DOHH2 (cell line): ENCODE measurements at regions not wholly inside any gene's neighbourhood (a gene's known extent, or its start where the extent isn't known, plus 50 kb on each side); places are given as distances from the start of the nearest gene placed in this dataset.

Source experiments
- H3F3A ChIP-seq: fragments of 200-600 bp; sonication (generic), shearing (Covaris generic); 2 replicates; pipeline ENCODE4 v1.6.0; 2016; ENCODE audit warnings: antibody characterized with exemption, mild to moderate bottlenecking; ENCODE audit not compliant: control insufficient read depth, insufficient read depth
- H3K27ac ChIP-seq: fragments of 200-600 bp; sonication (generic); 2 replicates; pipeline ENCODE4 v1.5.1; 2014; ENCODE audit warnings: low read depth, mild to moderate bottlenecking, low read length, moderate library complexity
- H3K27me3 ChIP-seq: fragments of 200-600 bp; sonication (generic); 2 replicates; pipeline ENCODE4 v1.6.1; 2014; ENCODE audit warnings: mild to moderate bottlenecking, low read length, mixed read lengths; ENCODE audit not compliant: control insufficient read depth
- H3K36me3 ChIP-seq: fragments of 200-600 bp; sonication (generic); 2 replicates; pipeline ENCODE4 v1.6.1; 2014; ENCODE audit warnings: mild to moderate bottlenecking, low read length, moderate library complexity, mixed read lengths; ENCODE audit not compliant: control insufficient read depth
- H3K4me1 ChIP-seq: fragments of 200-600 bp; sonication (generic); 2 replicates; pipeline ENCODE4 v1.6.1; 2014; ENCODE audit warnings: mild to moderate bottlenecking, low read length, mixed read lengths; ENCODE audit not compliant: control insufficient read depth
- H3K4me2 ChIP-seq: fragments of 200-600 bp; sonication (generic); 2 replicates; pipeline ENCODE4 v1.6.0; 2014; ENCODE audit warnings: mild to moderate bottlenecking, low read length, moderate library complexity
- H3K4me3 ChIP-seq: fragments of 200-600 bp; sonication (generic); 2 replicates; pipeline ENCODE4 v1.5.1; 2014; ENCODE audit warnings: mild to moderate bottlenecking, low read length, mixed read lengths
- H3K79me2 ChIP-seq: fragments of 200-600 bp; sonication (generic); 2 replicates; pipeline ENCODE4 v1.6.1; 2014; ENCODE audit warnings: mild to moderate bottlenecking, low read length, mixed read lengths; ENCODE audit not compliant: control insufficient read depth
- H3K9me2 ChIP-seq: fragments of 200-600 bp; sonication (generic); replicated peaks from 2 replicates; pipeline ENCODE4 v1.6.1; 2014; ENCODE audit warnings: mild to moderate bottlenecking, low read length, mixed read lengths; ENCODE audit not compliant: control insufficient read depth
- H3K9me3 ChIP-seq: fragments of 200-600 bp; sonication (generic); 2 replicates; pipeline ENCODE4 v1.6.1; 2014; ENCODE audit warnings: antibody characterized with exemption, low read length, mixed read lengths; ENCODE audit not compliant: control insufficient read depth, insufficient read depth
- H4K20me1 ChIP-seq: fragments of 200-600 bp; sonication (generic); 2 replicates; pipeline ENCODE4 v1.6.0; 2014; ENCODE audit warnings: low read depth, mild to moderate bottlenecking, antibody characterized with exemption, low read length, moderate library complexity; ENCODE audit not compliant: control insufficient read depth, insufficient read depth
- CTCF ChIP-seq: fragments of 200-600 bp; sonication (generic); IDR thresholded peaks from one replicate; pipeline ENCODE4 v1.5.1; 2014; ENCODE audit warnings: antibody characterized with exemption, mild to moderate bottlenecking, low read depth, low read length; ENCODE audit not compliant: poor library complexity, severe bottlenecking
- EZH2phosphoT487 ChIP-seq: fragments of 200-600 bp; sonication (generic); IDR thresholded peaks from 2 replicates; pipeline ENCODE4 v1.6.1; 2017; ENCODE audit warnings: borderline replicate concordance, mild to moderate bottlenecking, antibody characterized with exemption, low read length, moderate library complexity, mixed read lengths

- Histone ChIP-seq H3K9me3 (no peaks in the 10 kb centered on the region), H3F3A (no peaks in the 10 kb centered on the region), H3K4me1 (no peaks in the 10 kb centered on the region), H3K4me2 (no peak overlapping the region), H3K9me2 (no peaks in the 10 kb centered on the region), H4K20me1 (no peaks in the 10 kb centered on the region), H3K4me3 (no peak overlapping the region), H3K27ac (no peak overlapping the region), H3K27me3 (no peaks in the 10 kb centered on the region), H3K36me3 (no peaks in the 10 kb centered on the region), H3K79me2 (no peaks in the 10 kb centered on the region)
- TF ChIP-seq EZH2phosphoT487 = no peak
- no peak for TF ChIP-seq CTCF
Observed at GRCh38 chr3:18657858-18658820, 233.0 kb upstream of the SATB1 start.

GRCh38 chr3:18656866-18657265 is 231.7 kb upstream of the SATB1 start:
- Histone ChIP-seq H3K27ac (no peak overlapping the region), H3K4me1 (no peaks in the 10 kb centered on the region), H3K4me2 (no peak overlapping the region), H3F3A (no peaks in the 10 kb centered on the region), H3K27me3 (no peaks in the 10 kb centered on the region), H3K4me3 (no peak overlapping the region), H3K9me3 (no peaks in the 10 kb centered on the region), H3K9me2 (no peaks in the 10 kb centered on the region), H3K79me2 (no peaks in the 10 kb centered on the region), H3K36me3 (no peaks in the 10 kb centered on the region), H4K20me1 (no peaks in the 10 kb centered on the region)
- TF ChIP-seq CTCF (no peak), EZH2phosphoT487 (no peak)

GRCh38 chr3:18656410-18656809 is 231.3 kb upstream of the SATB1 start:
- Histone ChIP-seq H3K27ac (no peak overlapping the region), H3K79me2 (no peaks in the 10 kb centered on the region), H3K4me3 (no peak overlapping the region), H3K36me3 (no peaks in the 10 kb centered on the region), H4K20me1 (no peaks in the 10 kb centered on the region), H3K4me1 (no peaks in the 10 kb centered on the region), H3K9me2 (no peaks in the 10 kb centered on the region), H3F3A (no peaks in the 10 kb centered on the region), H3K4me2 (no peak overlapping the region), H3K27me3 (no peaks in the 10 kb centered on the region), H3K9me3 (no peaks in the 10 kb centered on the region)
- TF ChIP-seq EZH2phosphoT487 (no peak), CTCF (no peak)
